ENCODE measurements at regions not wholly inside any gene's neighbourhood (a gene's known extent, or its start where the extent isn't known, plus 50 kb on each side); places are given as distances from the start of the nearest gene placed in this dataset.
"Not testable (repeated sequence)": the region's sequence is repeated elsewhere in the genome, so short reads cannot be mapped to it uniquely, and the experiment has no call there.

GRCh38 chr4:124105212-124105611, 607.3 kb downstream of the ANKRD50 start:
- no peak for DNase-seq

DNA sequence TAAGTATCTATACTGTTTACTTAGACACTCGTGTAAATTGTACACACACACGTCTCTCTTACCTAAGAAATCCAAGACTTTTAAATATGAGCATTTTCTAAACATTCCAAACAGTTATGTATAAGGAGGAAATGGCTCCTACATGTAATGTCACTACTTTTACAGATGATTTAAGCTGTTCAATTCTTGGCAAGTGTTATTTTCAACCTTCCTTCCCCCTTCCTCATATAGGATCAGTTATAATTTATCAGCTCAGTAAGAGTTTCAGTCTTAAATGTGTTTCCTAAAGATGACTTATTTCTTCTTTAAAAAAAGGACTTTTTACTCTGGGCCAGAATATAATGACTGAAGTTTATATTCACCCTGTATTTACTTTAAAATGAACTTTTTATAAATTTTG, 601.1 kb downstream of the ANKRD50 start:
- DNase-seq, result peak; percentile 4

DNA sequence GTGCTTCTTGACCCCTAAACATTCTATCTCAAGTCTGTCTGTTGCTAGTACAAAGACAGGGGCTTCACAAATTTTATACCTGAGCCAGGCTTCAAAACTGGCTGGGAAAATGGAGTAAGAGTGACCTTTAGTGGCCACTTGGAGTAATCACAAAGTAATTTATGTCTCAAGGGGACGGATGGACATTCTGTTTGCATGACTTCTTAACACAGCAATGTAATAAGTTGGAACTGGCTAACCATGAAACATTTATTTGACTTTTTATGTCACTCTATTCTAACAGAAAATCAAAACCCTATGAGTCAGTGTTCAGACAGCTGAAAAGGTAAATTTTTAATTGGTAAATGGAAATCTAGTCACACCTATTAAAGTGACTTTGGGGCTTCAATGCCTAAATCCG, 600.6 kb downstream of the ANKRD50 start:
- DNase-seq, result peak; percentile 84

- no peak for DNase-seq
Observed at GRCh38 chr4:124118061-124118460, 594.5 kb downstream of the ANKRD50 start.

GRCh38 chr4:124121461-124121971, 591.0 kb downstream of the ANKRD50 start:
- no peak for DNase-seq

DNA sequence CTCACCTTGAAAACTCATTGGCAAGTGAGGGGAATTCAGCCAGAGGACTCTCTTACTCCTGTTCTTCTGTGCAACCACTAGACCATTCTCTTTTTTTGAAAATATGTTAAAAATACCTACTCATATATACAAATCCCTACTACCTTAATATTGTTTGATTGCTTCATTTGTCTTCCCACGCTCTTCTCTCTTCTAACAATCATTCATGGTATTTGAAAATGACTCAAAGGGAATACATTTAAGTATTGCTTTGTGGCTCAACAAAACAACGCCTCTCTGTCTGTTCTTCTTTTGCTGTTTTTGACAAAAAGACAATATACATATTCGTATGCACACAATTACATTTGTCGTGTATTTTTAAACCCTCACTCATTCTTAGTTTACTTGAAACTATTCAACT, 589.4 kb downstream of the ANKRD50 start:
- no peak for DNase-seq

GRCh38 chr4:124123721-124124120, 588.8 kb downstream of the ANKRD50 start:
- DNase-seq, result no peak

GRCh38 chr4:124131324-124131723, 581.2 kb downstream of the ANKRD50 start:
- DNase-seq, result not testable (repeated sequence)

- DNase-seq, result no peak
Observed at GRCh38 chr4:124132161-124132560, 580.4 kb downstream of the ANKRD50 start.

- DNase-seq, result no peak
Observed at GRCh38 chr4:124133753-124134152, 578.8 kb downstream of the ANKRD50 start.

DNA sequence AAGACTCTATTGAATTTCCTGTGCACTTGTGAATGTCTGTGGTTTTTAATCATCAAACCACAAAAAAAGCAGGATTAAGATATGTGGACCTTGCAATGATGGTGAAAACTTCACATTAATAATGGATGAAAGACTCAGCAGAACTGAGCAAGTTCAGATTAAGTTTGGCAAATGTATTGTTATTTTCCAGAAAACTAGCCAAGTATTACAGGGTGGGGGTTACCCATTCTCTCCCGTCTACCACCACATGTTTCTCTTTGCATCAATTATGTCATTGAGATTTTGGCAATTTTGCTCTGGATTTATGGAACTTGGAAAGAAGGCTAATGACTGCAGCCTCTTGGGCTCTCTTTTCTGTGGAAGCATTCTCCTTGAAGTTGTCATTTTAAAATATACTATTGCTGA, 577.1 kb downstream of the ANKRD50 start:
- peak; percentile 92 for DNase-seq

DNA sequence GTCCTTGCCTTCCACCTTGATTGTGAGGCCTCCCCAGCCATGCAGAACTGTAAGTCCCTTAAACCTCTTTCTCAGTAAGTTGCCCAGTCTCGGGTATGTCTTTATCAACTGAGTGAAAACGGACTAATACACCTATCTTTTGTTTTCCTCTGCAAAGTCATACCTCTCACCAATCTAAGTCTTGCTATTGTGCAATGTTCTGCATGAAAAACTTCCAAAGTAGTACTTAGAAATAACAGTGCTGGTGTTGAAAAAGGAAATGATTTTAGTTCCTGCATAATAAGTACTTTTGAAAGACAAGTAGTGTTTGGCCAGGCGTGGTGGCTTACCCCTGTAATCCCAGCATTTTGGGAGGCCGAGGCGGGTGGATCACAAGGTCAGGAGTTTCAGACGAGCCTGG, 573.5 kb downstream of the ANKRD50 start:
- no peak for DNase-seq

DNA sequence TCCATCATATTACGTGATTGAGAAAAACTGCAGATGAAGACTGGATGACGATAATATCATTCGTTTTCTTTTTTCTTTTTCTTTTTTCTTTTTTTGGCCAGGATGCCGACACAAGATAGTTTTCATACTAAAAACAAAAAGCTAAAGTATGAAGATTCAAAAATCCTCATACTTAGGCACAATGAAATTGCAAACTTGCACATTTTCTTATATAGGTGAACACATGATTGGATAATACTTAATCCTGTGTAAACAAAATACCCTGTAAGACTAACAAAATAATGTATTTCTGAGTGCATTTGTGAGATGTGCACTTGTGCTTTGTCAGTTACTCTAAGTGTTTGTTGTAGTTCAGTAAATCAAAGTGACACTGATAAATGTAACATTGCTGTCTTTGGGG, 568.9 kb downstream of the ANKRD50 start:
- DNase-seq, result no peak

GRCh38 chr4:124144238-124144654, 568.3 kb downstream of the ANKRD50 start:
- no peak for DNase-seq

DNA sequence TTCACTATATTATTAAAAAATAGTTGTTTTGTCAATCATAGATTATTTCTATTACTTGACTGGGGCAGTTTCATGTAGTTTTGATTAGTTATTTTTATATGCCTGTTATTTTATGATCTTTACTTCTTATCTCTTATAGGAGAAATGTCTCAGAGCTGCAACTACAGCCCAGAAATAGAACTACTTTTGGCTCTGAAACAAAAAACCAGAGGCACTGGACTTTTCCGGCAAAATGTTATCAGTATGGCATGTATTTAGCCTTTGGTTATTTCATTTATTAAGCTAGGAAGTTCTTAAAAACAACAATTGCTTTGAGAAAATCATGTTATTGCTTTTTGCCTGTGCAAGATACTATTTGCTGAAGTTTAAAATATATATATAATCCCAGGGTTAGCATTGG, 566.5 kb downstream of the ANKRD50 start:
- no peak for DNase-seq

DNA sequence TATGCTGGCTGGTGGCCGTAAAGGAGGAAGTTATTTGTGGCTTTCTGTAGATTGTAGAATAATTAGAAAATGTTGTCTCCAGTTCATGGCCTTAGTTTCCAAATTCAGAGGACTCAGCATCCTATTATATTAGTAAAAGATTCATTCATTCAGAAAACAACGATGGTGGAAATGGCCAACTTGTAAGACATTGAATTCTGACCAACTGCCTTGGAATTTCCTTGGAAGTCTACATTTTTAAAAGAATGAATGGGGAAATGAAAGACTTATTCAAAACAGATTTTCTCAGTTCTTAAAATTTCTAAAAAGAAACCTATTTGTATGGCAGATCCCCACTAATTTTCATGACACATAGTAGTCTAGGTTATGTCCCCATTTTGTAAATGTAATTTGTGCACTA, 561.5 kb downstream of the ANKRD50 start:
- no peak for DNase-seq

DNA sequence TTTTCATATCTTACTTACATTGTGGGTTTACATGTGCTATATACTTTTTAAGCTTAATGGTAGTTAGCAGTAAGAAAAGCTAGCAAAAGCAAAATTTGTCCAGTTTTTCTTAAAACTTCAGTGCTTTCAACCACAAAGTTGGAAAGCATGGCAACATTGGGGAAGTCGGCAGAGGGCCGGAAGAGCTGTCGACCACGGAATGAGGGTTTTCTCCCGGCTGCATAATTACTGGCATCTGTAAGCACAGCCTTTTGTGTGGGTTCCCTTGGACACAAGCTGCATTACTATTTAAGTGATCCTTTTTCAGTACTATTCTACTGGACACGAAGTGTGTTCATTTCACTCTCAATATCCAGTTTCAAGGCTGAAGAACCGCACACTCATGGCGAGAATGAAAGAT, 560.4 kb downstream of the ANKRD50 start:
- no peak for DNase-seq

DNA sequence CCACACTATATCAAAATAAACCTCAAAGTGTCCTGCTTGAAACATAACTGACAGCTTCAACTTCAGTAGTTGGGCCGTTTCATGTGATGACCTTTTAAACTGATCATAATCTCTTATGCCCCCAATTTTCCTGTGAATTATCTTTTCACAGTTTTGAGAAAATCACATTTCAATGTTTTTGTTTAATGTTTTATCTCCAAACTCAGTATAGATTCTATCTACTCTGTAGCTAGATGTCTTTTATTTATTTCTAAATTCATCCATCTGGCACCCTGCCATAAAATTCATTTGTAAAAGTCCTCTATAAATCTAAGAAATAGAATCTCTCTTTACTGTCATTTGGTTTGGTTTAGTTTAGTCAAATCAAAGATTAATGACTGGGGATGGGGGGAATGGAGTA, 557.3 kb downstream of the ANKRD50 start:
- no peak for DNase-seq

GRCh38 chr4:124157396-124158083, 555.0 kb downstream of the ANKRD50 start:
- DNase-seq, result peak; percentile 54

DNA sequence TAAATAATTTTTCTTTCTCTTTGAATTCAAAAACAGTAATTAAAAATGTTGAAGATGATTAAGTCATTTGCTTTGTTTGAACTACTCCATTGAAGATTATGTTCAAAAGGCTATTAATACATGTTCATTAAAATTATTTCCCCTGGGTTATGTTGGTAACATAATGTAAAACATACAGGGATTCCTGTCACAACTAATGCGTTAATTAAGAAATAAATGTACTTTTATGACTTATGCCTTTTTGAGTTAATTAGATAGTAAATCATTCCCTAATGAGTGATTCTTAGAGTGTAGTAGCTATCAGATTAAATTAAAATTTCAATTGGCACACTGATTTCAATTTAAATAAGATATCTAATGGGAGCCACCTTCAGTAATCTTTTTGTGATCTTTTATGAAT, 549.1 kb downstream of the ANKRD50 start:
- no peak for DNase-seq

DNA sequence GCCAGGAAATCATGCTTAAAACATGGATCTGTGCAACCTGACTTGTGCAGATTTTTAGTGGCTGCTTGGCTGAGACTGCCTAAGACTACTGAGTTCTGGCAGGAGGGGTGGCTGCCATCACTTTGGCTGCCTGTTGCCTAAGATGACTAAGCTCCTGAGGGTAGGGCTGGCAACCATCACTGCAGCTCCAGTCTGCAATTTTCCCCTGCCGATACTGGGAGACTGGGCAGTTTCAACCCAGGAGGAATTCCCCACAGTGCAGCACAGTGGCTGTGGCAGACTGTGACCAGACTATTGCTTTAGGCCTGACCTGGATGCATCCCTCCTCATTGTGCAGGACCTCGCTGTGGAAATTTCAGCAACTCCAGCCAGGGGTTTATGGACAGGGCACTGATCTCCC, 544.9 kb downstream of the ANKRD50 start:
- no peak for DNase-seq

GRCh38 chr4:124169524-124169923, 543.0 kb downstream of the ANKRD50 start:
- DNase-seq, result not testable (repeated sequence)

GRCh38 chr4:124173912-124174311, 538.6 kb downstream of the ANKRD50 start:
- DNase-seq, result peak; percentile 24

DNA sequence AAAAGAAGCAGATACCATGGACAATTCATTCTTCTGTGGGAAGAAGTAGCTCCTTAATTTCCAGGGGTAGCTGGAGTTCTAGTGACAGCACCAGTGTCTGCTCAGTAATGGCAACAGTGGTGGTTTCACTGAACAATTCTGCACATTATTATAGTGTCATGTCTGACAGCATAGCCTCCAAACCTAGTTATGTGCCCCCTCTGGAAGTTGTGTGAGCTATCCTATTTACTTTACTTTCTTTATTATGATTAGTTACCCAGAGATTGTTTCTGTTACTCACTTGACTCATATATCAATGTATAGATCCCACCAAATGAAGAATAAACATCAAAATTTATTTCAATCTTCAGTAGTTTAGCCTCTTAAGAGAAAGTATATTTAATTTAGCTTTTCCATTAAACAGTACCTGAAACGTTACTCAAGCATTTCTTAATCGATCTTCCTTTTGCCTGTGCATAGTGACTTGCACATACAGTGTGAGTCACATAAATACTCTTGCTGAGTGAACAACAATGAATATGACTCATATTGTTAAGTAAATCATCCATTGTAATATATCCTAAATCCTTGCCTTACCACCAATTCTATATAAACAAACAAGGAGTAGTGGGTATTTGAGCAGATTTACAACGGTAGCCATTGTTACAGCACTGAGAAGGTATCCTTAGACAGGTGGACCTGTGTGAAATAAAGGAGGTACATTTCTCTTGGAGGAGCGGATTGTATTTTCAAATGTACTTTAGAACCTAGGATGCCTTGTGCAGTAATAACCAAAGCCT, 534.7 kb downstream of the ANKRD50 start:
- DNase-seq, result no peak

All from skin of body (tissue), 1 donor.